ENCODE measurements at regions not wholly inside any gene's neighbourhood (a gene's known extent, or its start where the extent isn't known, plus 50 kb on each side); places are given as distances from the start of the nearest gene placed in this dataset.
A peak's percentile ranks its signal among the peaks of the same experiment; 100 is the strongest.

GRCh38 chr20:50286174-50286511 lies 95.5 kb downstream of the CEBPB start:
- DNase-seq (ENCODE audit: low spot score): no peak

GRCh38 chr20:50286609-50287008 lies 96.0 kb downstream of the CEBPB start:
- peak; percentile 94 for DNase-seq (ENCODE audit: low spot score)

GRCh38 chr20:50287512-50287911 lies 96.9 kb downstream of the CEBPB start:
- no peak for DNase-seq (ENCODE audit: low spot score)

- DNase-seq (ENCODE audit: low spot score): no peak
These were observed 97.5 kb downstream of the CEBPB start for GRCh38 chr20:50288128-50288623.

- DNase-seq (ENCODE audit: low spot score): no peak
These were observed 99.0 kb downstream of the CEBPB start for GRCh38 chr20:50289581-50289980.

- DNase-seq (ENCODE audit: low spot score): no peak
These were observed 99.5 kb downstream of the CEBPB start for GRCh38 chr20:50290112-50290511.

- DNase-seq (ENCODE audit: low spot score): no peak
These were observed 100.2 kb downstream of the CEBPB start for GRCh38 chr20:50290808-50291207.

- DNase-seq (ENCODE audit: low spot score): no peak
These were observed 100.8 kb downstream of the CEBPB start for GRCh38 chr20:50291254-50292078.

GRCh38 chr20:50292079-50292590 lies 101.5 kb downstream of the CEBPB start:
- DNase-seq (ENCODE audit: low spot score): no peak

- DNase-seq (ENCODE audit: low spot score): peak; percentile 90
These were observed 102.1 kb downstream of the CEBPB start for GRCh38 chr20:50292591-50293283.

GRCh38 chr20:50293284-50294139 lies 102.9 kb downstream of the CEBPB start:
- no peak for DNase-seq (ENCODE audit: low spot score)

- DNase-seq (ENCODE audit: low spot score): no peak
These were observed 103.8 kb downstream of the CEBPB start for GRCh38 chr20:50294164-50295088.

- no peak for DNase-seq (ENCODE audit: low spot score)
These were observed 104.7 kb downstream of the CEBPB start for GRCh38 chr20:50295345-50295744.

- DNase-seq (ENCODE audit: low spot score): no peak
These were observed 105.3 kb downstream of the CEBPB start for GRCh38 chr20:50295762-50296449.

- peak; percentile 48 for DNase-seq (ENCODE audit: low spot score)
These were observed 106.1 kb downstream of the CEBPB start for GRCh38 chr20:50296450-50297375.

GRCh38 chr20:50297498-50298376 lies 107.1 kb downstream of the CEBPB start:
- no peak for DNase-seq (ENCODE audit: low spot score)

GRCh38 chr20:50298554-50299324 lies 108.1 kb downstream of the CEBPB start:
- DNase-seq (ENCODE audit: low spot score): no peak

- no peak for DNase-seq (ENCODE audit: low spot score)
These were observed 108.6 kb downstream of the CEBPB start for GRCh38 chr20:50299325-50299629.

Measured in GM03348 (cell line).